ENCODE measurements at regions not wholly inside any gene's neighbourhood (a gene's known extent, or its start where the extent isn't known, plus 50 kb on each side); places are given as distances from the start of the nearest gene placed in this dataset.

GRCh38 chr2:13093416-13093991, 376.8 kb downstream of the TRIB2 start:
- no peak for TF ChIP-seq CTCF (IDR thresholded peaks at IDR 0.05)
- DNase-seq (ENCODE audit: low spot score) (no peak), ATAC-seq (ENCODE audit: low FRiP score) (no peak)

GRCh38 chr2:13102397-13103063, 385.8 kb downstream of the TRIB2 start:
- no peak for TF ChIP-seq CTCF (IDR thresholded peaks at IDR 0.05)
- no peak for ATAC-seq (ENCODE audit: low FRiP score)
- DNase-seq (ENCODE audit: low spot score), result no peak

- TF ChIP-seq CTCF (IDR thresholded peaks at IDR 0.05), result no peak
- ATAC-seq (ENCODE audit: low FRiP score) (no peak), DNase-seq (ENCODE audit: low spot score) (no peak)
Measured at GRCh38 chr2:13103151-13103550, 386.4 kb downstream of the TRIB2 start.

GRCh38 chr2:13103778-13104493, 387.2 kb downstream of the TRIB2 start:
- ATAC-seq (ENCODE audit: low FRiP score) (no peak), DNase-seq (ENCODE audit: low spot score) (no peak)
- no peak for TF ChIP-seq CTCF (IDR thresholded peaks at IDR 0.05)

DNA sequence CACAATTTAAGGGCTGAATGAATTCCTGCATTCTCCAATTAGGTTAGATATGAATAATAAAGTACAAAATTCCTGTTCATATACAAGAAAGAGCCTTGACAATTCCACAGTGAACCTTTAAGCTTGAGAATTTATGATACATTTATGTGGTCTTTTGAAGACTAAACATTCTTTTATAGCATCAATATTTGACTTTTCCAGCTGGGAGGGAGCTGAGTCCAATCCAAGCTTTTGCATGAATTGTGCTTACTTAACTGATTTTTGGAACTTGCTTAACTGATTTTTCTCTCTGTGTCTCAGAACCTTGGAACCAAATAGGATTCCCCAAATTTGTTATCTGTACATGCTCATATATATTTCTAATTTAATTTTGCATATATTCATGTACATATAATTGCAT, 388.0 kb downstream of the TRIB2 start:
- ATAC-seq (ENCODE audit: low FRiP score) (no peak), DNase-seq (ENCODE audit: low spot score) (no peak)
- no peak for TF ChIP-seq CTCF (IDR thresholded peaks at IDR 0.05)

DNA sequence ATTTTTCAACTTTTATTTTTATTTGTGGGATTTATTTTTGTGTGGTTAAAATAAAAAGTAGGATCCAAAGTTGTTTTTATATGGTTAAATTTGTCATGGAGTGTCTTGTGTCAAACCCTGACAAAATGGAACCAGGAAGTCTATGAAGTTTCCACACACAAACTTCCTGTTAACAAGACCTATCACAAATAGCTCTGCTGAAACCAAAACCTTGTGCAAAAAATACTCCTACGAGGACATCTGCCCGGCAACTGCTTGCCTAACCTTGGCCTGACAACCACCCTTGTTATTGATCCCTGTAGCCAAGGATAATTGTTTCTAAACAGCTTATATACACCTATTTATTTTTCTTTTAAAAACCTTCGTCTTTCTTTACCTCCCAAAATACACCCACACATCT, 389.6 kb downstream of the TRIB2 start:
- no peak for ATAC-seq (ENCODE audit: low FRiP score)
- TF ChIP-seq CTCF (IDR thresholded peaks at IDR 0.05), result no peak
- DNase-seq (ENCODE audit: low spot score), result no peak

- no peak for ATAC-seq (ENCODE audit: low FRiP score)
- no peak for DNase-seq (ENCODE audit: low spot score)
- no peak for TF ChIP-seq CTCF (IDR thresholded peaks at IDR 0.05)
Measured at GRCh38 chr2:13109516-13109915, 392.8 kb downstream of the TRIB2 start.

Measured in omental fat pad (tissue), 3 donors.